ENCODE measurements at regions not wholly inside any gene's neighbourhood (a gene's known extent, or its start where the extent isn't known, plus 50 kb on each side); places are given as distances from the start of the nearest gene placed in this dataset.

GRCh38 chr10:9227679-9228365 is 1173.3 kb downstream of the GATA3 start:
- H2AFZ ChIP-seq: no peak overlapping the region
- H3F3A ChIP-seq (ENCODE audit: insufficient read depth, low read depth): no peaks in the 10 kb centered on the region
- DNase-seq: no peak
- H4K20me1 ChIP-seq (ENCODE audit: insufficient read depth): no peaks in the 10 kb centered on the region
- CTCF ChIA-PET: no interaction called here
- no peak overlapping the region for H3K4me2 ChIP-seq
- no peaks in the 10 kb centered on the region for H3K27me3 ChIP-seq (ENCODE audit: insufficient read depth, low read depth)
- no TSS peak for BruUV-seq (replicated peaks)
- POLR2A ChIA-PET (ENCODE audit: unreplicated experiment): no interaction called here
- H3K79me2 ChIP-seq (ENCODE audit: low read depth): no peaks in the 10 kb centered on the region
- no peaks in the 10 kb centered on the region for H3K9me2 ChIP-seq (ENCODE audit: insufficient read depth)
- peaks cover 7% of the 10 kb centered on the region; the same call in 1 of the 2 replicates for H3K4me1 ChIP-seq (replicated peaks; ENCODE audit: insufficient read depth)
- H3K4me3 ChIP-seq: no peak overlapping the region
- no peaks in the 10 kb centered on the region for H3K36me3 ChIP-seq (ENCODE audit: low read depth)
- no peak overlapping the region for H3K27ac ChIP-seq
- intact Hi-C loops (cut with micrococcal nuclease; ENCODE audit: unreplicated experiment): loop anchor here (5.0 kb wide), 1 partner anchor 74 kb away; no protein-coding TSS in a partner anchor
- no peak for TF ChIP-seq CTCF (conservative IDR thresholded peaks at IDR 0.05)
- no peak for TF ChIP-seq EZH2 (IDR thresholded peaks at IDR 0.05; ENCODE audit: low read depth)
- no peaks in the 10 kb centered on the region for H3K9me3 ChIP-seq (ENCODE audit: insufficient read depth, low read depth)

- Histone ChIP-seq H2AFZ (no peak overlapping the region), H3F3A (ENCODE audit: insufficient read depth, low read depth) (no peaks in the 10 kb centered on the region), H3K4me2 (no peak overlapping the region), H3K27me3 (ENCODE audit: insufficient read depth, low read depth) (no peaks in the 10 kb centered on the region), H3K36me3 (ENCODE audit: low read depth) (no peaks in the 10 kb centered on the region), H3K79me2 (ENCODE audit: low read depth) (no peaks in the 10 kb centered on the region), H3K4me3 (no peak overlapping the region), H3K9me3 (ENCODE audit: insufficient read depth, low read depth) (no peaks in the 10 kb centered on the region), H3K9me2 (ENCODE audit: insufficient read depth) (no peaks in the 10 kb centered on the region), H3K27ac (no peak overlapping the region), H3K4me1 (replicated peaks; ENCODE audit: insufficient read depth) (peaks cover 7% of the 10 kb centered on the region; the same call in 1 of the 2 replicates), H4K20me1 (ENCODE audit: insufficient read depth) (no peaks in the 10 kb centered on the region)
- intact Hi-C loops (cut with micrococcal nuclease; ENCODE audit: unreplicated experiment): loop anchor here (1.0 to 5.0 kb wide), 2 partner anchors 10 to 74 kb away; no protein-coding TSS in a partner anchor
- POLR2A ChIA-PET (ENCODE audit: unreplicated experiment): no interaction called here
- TF ChIP-seq CTCF (conservative IDR thresholded peaks at IDR 0.05): no peak
- TF ChIP-seq EZH2 (IDR thresholded peaks at IDR 0.05; ENCODE audit: low read depth): no peak
- BruUV-seq (replicated peaks): no TSS peak
- CTCF ChIA-PET: no interaction called here
- DNase-seq: peak in 1 of 2 experiments; percentile 37
These were observed 1174.3 kb downstream of the GATA3 start for GRCh38 chr10:9228771-9229170.

GRCh38 chr10:9229702-9230244 is 1175.3 kb downstream of the GATA3 start:
- H4K20me1 ChIP-seq (ENCODE audit: insufficient read depth): no peaks in the 10 kb centered on the region
- H3K36me3 ChIP-seq (ENCODE audit: low read depth): no peaks in the 10 kb centered on the region
- ChIA-PET CTCF (no interaction called here), POLR2A (ENCODE audit: unreplicated experiment) (no interaction called here)
- no TSS peak for BruUV-seq (replicated peaks)
- no peak for TF ChIP-seq EZH2 (IDR thresholded peaks at IDR 0.05; ENCODE audit: low read depth)
- TF ChIP-seq CTCF (conservative IDR thresholded peaks at IDR 0.05): no peak
- no peak overlapping the region for H3K4me2 ChIP-seq
- H3K9me3 ChIP-seq (ENCODE audit: insufficient read depth, low read depth): no peaks in the 10 kb centered on the region
- no peak for DNase-seq
- H3K4me1 ChIP-seq (replicated peaks; ENCODE audit: insufficient read depth): peaks cover 7% of the 10 kb centered on the region; the same call in 1 of the 2 replicates
- H3K79me2 ChIP-seq (ENCODE audit: low read depth): no peaks in the 10 kb centered on the region
- no peak overlapping the region for H2AFZ ChIP-seq
- H3F3A ChIP-seq (ENCODE audit: insufficient read depth, low read depth): no peaks in the 10 kb centered on the region
- no peak overlapping the region for H3K27ac ChIP-seq
- intact Hi-C loops (cut with micrococcal nuclease; ENCODE audit: unreplicated experiment): loop anchor here (1.0 to 5.0 kb wide), 2 partner anchors 9 to 73 kb away; no protein-coding TSS in a partner anchor
- H3K27me3 ChIP-seq (ENCODE audit: insufficient read depth, low read depth): no peaks in the 10 kb centered on the region
- H3K9me2 ChIP-seq (ENCODE audit: insufficient read depth): no peaks in the 10 kb centered on the region
- H3K4me3 ChIP-seq: no peak overlapping the region
